ENCODE measurements at regions not wholly inside any gene's neighbourhood (a gene's known extent, or its start where the extent isn't known, plus 50 kb on each side); places are given as distances from the start of the nearest gene placed in this dataset.

- intact Hi-C loops (cut with micrococcal nuclease; ENCODE audit: unreplicated experiment) = no loop called here
- no peaks in the 10 kb centered on the region for H3K4me1 ChIP-seq (ENCODE audit: insufficient read depth, low read length)
- H4K20me1 ChIP-seq (ENCODE audit: insufficient read depth, low read length) = no peaks in the 10 kb centered on the region
- in situ Hi-C loops (cut with HindIII; ENCODE audit: extremely low pct_ligation_motif_present, low pct_unique_long_range_greater_than_20kb) = no loop called here
- ChIA-PET CTCF (ENCODE audit: low intra/inter-chr PET ratio, low total read pairs) (no interaction called here), POLR2A (no interaction called here)
- DNase-seq (ENCODE audit: low spot score) = no peak
- no peaks in the 10 kb centered on the region for H3K36me3 ChIP-seq (replicated peaks in 1 of 2; ENCODE audit: control insufficient read depth in 1 of 2, insufficient read depth in 2 of 2, low read length in 2 of 2)
- no peaks in the 10 kb centered on the region for H3K79me2 ChIP-seq (ENCODE audit: insufficient read depth, low read length)
- H3K4me3 ChIP-seq (replicated peaks in 1 of 3; ENCODE audit: insufficient read depth in 1 of 3, low read depth in 2 of 3, low read length in 3 of 3) = no peak overlapping the region
- no peaks in the 10 kb centered on the region; a peak in 1 of 5 replicates for H3K27me3 ChIP-seq (ENCODE audit: control insufficient read depth in 1 of 2, insufficient read depth in 2 of 2, low read length in 2 of 2)
- H3K9ac ChIP-seq (ENCODE audit: insufficient read depth, low read depth, low read length) = no peak overlapping the region
- H3K27ac ChIP-seq (ENCODE audit: extremely low read length, insufficient read depth, low read length) = no peak overlapping the region
- 11% methylated on average over 5 of the region's 5 CpGs for WGBS (ENCODE audit: low lambda C conversion rate)
- no peak for ATAC-seq
- no peak overlapping the region for H3K4me2 ChIP-seq (ENCODE audit: low read depth, low read length)
- H2AFZ ChIP-seq (ENCODE audit: low read length) = no peak overlapping the region
- no peak for FAIRE-seq
- BruUV-seq (replicated peaks) = no TSS peak
- H3K9me3 ChIP-seq (ENCODE audit: low read length) = no peaks in the 10 kb centered on the region
- no peak for TF ChIP-seq UBTF (CRISPR knock-in tag; IDR thresholded peaks at IDR 0.05)
- TF ChIP-seq ZNF142 (CRISPR knock-in tag; IDR thresholded peaks at IDR 0.05) = no peak
- TF ChIP-seq ZFP82 (CRISPR knock-in tag; IDR thresholded peaks at IDR 0.05; ENCODE audit: borderline replicate concordance) = no peak
- no peak for TF ChIP-seq TEF (CRISPR knock-in tag; IDR thresholded peaks at IDR 0.05)
- TF ChIP-seq TFDP1 (CRISPR knock-in tag; IDR thresholded peaks at IDR 0.05; ENCODE audit: borderline replicate concordance) = no peak
- no peak for TF ChIP-seq ZNF138 (CRISPR knock-in tag; IDR thresholded peaks at IDR 0.05; ENCODE audit: low read depth)
- TF ChIP-seq MXD4 (CRISPR knock-in tag; IDR thresholded peaks at IDR 0.05) = no peak
- TF ChIP-seq SPEN (CRISPR knock-in tag; IDR thresholded peaks at IDR 0.05; ENCODE audit: low read depth) = no peak
- no peak for TF ChIP-seq ZBTB7A (CRISPR knock-in tag; IDR thresholded peaks at IDR 0.05)
- no peak for TF ChIP-seq MZF1 (CRISPR knock-in tag; IDR thresholded peaks at IDR 0.05; ENCODE audit: borderline replicate concordance)
- TF ChIP-seq MAFG (CRISPR knock-in tag; IDR thresholded peaks at IDR 0.05) = no peak
- no peak for TF ChIP-seq MED13 (CRISPR knock-in tag; IDR thresholded peaks at IDR 0.05)
- TF ChIP-seq ZNF580 (CRISPR knock-in tag; IDR thresholded peaks at IDR 0.05; ENCODE audit: borderline replicate concordance, low read depth) = no peak
- no peak for TF ChIP-seq NONO (IDR thresholded peaks at IDR 0.05)
- TF ChIP-seq NONO (CRISPR knock-in tag; conservative IDR thresholded peaks at IDR 0.05) = no peak
- no peak for TF ChIP-seq TBX3 (IDR thresholded peaks at IDR 0.05; ENCODE audit: borderline replicate concordance)
Observed at GRCh38 chr10:63829573-63830149, 308.5 kb downstream of the REEP3 start.

Data from HepG2 (cell line).